HFF-Myc (cell line): ENCODE measurements at regions not wholly inside any gene's neighbourhood (a gene's known extent, or its start where the extent isn't known, plus 50 kb on each side); places are given as distances from the start of the nearest gene placed in this dataset.

Source experiments
- DNase-seq: peaks from one replicate; pipeline ENCODE4 v3.0.0-alpha.2; 2011; ENCODE audit warnings: low read depth; ENCODE audit errors: extremely low read depth
- H3K4me3 ChIP-seq: replicated peaks from 2 replicates; pipeline ENCODE4 v1.5.1; 2011; ENCODE audit warnings: low read depth, mild to moderate bottlenecking, control low read depth, low read length
- TF ChIP-seq, protein P1 (sequence below): IDR thresholded peaks from 2 replicates; pipeline ENCODE4 v1.5.1; 2012; ENCODE audit warnings: mild to moderate bottlenecking, low read depth, low read length, control low read depth; ENCODE audit errors: missing control alignments

GRCh38 chr9:90459321-90459720 lies 183.3 kb downstream of the DIRAS2 start:
- TF ChIP-seq, protein P1, sequence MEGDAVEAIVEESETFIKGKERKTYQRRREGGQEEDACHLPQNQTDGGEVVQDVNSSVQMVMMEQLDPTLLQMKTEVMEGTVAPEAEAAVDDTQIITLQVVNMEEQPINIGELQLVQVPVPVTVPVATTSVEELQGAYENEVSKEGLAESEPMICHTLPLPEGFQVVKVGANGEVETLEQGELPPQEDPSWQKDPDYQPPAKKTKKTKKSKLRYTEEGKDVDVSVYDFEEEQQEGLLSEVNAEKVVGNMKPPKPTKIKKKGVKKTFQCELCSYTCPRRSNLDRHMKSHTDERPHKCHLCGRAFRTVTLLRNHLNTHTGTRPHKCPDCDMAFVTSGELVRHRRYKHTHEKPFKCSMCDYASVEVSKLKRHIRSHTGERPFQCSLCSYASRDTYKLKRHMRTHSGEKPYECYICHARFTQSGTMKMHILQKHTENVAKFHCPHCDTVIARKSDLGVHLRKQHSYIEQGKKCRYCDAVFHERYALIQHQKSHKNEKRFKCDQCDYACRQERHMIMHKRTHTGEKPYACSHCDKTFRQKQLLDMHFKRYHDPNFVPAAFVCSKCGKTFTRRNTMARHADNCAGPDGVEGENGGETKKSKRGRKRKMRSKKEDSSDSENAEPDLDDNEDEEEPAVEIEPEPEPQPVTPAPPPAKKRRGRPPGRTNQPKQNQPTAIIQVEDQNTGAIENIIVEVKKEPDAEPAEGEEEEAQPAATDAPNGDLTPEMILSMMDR = no peak

DNA sequence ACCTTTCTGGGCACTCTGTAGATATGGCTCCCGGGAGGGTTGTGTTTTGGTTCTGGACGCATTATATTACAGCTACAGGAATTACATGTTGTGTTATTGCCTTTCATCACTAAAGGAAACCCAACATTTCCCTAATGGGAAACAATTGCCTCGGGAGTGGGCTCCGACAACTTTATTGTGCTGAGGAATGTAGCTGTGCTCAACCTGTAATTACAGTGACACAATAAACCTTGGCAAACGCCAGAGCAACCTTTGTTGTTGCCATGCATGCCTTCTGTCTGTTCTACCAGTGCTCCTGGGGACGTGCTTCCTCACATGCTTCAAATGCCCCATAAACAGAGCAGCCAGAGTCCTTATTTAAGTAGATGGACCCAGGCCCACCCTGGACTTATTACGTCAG lies 182.4 kb downstream of the DIRAS2 start:
- TF ChIP-seq, protein P1 = no peak
- no peak overlapping the region for H3K4me3 ChIP-seq
- DNase-seq = no peak

More at GRCh38 chr9:90459321-90459720, 183.3 kb downstream of the DIRAS2 start:
- no peak overlapping the region for H3K4me3 ChIP-seq
- DNase-seq = no peak

DNA sequence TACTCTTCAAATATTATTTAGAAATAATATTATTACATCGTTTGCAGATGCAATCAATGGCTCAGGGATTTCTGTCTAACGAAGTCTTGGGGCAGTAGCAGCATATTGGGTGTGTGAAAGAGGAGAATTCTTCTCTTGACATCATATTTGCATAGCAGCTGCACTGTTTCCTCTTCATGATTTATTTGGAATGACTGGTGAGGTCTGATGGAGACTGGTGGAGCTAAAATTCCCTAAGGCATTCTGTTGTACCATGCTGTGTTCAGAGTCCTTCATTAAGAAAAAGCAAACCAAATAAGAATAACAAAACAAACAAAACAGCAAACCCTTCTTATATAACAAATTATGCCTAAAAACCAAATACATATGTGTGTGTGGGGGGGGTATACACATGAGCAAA lies 177.6 kb downstream of the DIRAS2 start:
- no peak for DNase-seq
- TF ChIP-seq, protein P1 = no peak

DNA sequence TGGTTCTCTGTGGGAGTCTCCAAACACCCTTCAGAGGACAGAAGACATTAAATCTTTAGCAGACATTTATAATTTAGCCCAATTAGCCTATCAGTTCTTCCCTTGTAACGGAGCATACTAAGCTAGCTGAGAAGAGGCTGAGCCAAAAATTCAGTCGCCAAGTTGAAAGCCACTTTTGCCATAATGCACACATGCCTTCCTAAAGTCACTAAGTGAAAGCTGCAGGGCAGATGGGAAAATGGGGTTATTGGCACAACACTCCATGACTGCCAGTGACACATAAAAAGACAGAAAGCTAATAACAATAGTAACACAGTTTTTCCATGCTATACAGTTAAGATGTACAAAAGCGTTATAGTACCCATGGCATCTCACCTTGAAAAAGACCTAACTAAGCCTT lies 176.2 kb downstream of the DIRAS2 start:
- no peak for DNase-seq
- TF ChIP-seq, protein P1 = no peak
- no peak overlapping the region for H3K4me3 ChIP-seq

More for the DNA sequence above, 177.6 kb downstream of the DIRAS2 start:
- H3K4me3 ChIP-seq = no peak overlapping the region

GRCh38 chr9:90469435-90469834 lies 173.2 kb downstream of the DIRAS2 start:
- DNase-seq = no peak
- TF ChIP-seq, protein P1 = no peak
- H3K4me3 ChIP-seq = no peak overlapping the region

DNA sequence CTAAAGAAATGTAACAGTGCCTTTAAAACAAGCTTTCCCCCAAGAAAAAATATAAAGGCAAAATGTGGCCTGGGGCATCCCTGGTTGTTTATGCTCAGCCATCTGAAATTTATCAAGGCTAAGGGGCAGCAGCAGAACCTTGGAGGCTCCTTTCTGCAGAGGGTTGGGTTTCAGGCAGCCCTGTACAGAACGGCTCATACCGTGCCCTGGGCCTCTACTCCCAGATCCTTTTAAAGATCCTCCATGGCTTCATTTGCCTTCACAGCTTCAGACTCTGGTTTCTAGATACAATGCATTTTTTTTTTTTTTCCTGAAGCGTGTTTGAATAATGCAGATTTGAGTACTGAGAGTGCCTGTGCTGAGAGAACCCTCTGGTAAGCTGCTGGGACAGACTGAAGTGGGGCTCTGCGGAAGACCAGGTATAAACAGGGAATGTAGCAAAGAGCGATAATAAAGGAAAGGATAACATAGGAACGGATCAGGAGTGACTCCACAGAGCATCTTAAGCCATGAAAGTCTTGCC lies 172.7 kb downstream of the DIRAS2 start:
- TF ChIP-seq, protein P1 = no peak
- H3K4me3 ChIP-seq = no peak overlapping the region
- no peak for DNase-seq

GRCh38 chr9:90476058-90476457 lies 166.6 kb downstream of the DIRAS2 start:
- no peak for DNase-seq
- TF ChIP-seq, protein P1 = no peak
- H3K4me3 ChIP-seq = no peak overlapping the region
